Thyroid gland (tissue), 4 donors: ENCODE measurements at regions not wholly inside any gene's neighbourhood (a gene's known extent, or its start where the extent isn't known, plus 50 kb on each side); places are given as distances from the start of the nearest gene placed in this dataset.

Experiments
- POLR2A ChIP-seq, 2 donors: fragments of 450-650 bp; IDR thresholded peaks; one replicate each; pipeline ENCODE4 v1.6.1; 2017; ENCODE audit warnings: antibody characterized with exemption in 2 of 2, mild to moderate bottlenecking in 2 of 2, moderate library complexity in 1 of 2
- TF ChIP-seq, protein P1 (sequence below), 6 experiments: fragments of 200-600 bp in 3 of 6; fragments of 450-650 bp in 3 of 6; sonication (generic) in 3 of 6; IDR thresholded peaks; one replicate each; pipeline ENCODE4 v1.5.1; 2016 to 2019; ENCODE audit warnings: antibody characterized with exemption in 6 of 6, mild to moderate bottlenecking in 2 of 6, inconsistent platforms in 1 of 6, moderate library complexity in 1 of 6

DNA sequence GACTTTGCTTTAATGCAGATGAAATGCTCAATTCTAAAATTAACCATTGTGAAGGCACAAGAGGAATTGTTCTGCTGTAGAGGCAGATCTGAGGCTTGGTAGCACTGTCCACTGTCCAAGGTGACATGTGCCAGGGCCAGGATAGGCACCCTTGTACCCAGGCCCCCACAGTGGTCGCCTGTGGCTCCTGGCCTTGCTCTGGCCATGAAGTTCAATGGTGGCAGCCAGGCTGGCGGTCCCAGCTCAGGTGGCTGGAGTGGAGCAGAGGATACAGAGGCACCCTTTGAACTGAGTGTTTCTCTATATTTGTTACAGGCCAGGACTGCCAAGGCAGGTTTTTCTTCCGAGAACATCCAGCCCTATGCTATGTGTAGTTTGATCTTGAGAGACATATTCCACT, 102.6 kb downstream of the PTGS2 start:
- TF ChIP-seq, protein P1, sequence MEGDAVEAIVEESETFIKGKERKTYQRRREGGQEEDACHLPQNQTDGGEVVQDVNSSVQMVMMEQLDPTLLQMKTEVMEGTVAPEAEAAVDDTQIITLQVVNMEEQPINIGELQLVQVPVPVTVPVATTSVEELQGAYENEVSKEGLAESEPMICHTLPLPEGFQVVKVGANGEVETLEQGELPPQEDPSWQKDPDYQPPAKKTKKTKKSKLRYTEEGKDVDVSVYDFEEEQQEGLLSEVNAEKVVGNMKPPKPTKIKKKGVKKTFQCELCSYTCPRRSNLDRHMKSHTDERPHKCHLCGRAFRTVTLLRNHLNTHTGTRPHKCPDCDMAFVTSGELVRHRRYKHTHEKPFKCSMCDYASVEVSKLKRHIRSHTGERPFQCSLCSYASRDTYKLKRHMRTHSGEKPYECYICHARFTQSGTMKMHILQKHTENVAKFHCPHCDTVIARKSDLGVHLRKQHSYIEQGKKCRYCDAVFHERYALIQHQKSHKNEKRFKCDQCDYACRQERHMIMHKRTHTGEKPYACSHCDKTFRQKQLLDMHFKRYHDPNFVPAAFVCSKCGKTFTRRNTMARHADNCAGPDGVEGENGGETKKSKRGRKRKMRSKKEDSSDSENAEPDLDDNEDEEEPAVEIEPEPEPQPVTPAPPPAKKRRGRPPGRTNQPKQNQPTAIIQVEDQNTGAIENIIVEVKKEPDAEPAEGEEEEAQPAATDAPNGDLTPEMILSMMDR (IDR thresholded peaks at IDR 0.05): no peak
- no peak for TF ChIP-seq POLR2A (IDR thresholded peaks at IDR 0.05)
